GM21528 (cell line): ENCODE measurements at regions not wholly inside any gene's neighbourhood (a gene's known extent, or its start where the extent isn't known, plus 50 kb on each side); places are given as distances from the start of the nearest gene placed in this dataset.
A peak's percentile ranks its signal among the peaks of the same experiment; 100 is the strongest.

Source experiments
- ATAC-seq: cut with Tn5 transposase; IDR thresholded peaks from one replicate; pipeline ENCODE4 v1.9.1; 2021; ENCODE audit warnings: mild to moderate bottlenecking, moderate library complexity; ENCODE audit not compliant: unreplicated experiment, low FRiP score

GRCh38 chr5:165609871-165610270 is 2104.5 kb downstream of the MAT2B start:
- no peak for ATAC-seq

- no peak for ATAC-seq
Observed at GRCh38 chr5:165616490-165617405, 2111.3 kb downstream of the MAT2B start.

GRCh38 chr5:165617491-165617890 is 2112.1 kb downstream of the MAT2B start:
- no peak for ATAC-seq

GRCh38 chr5:165620394-165620793 is 2115.0 kb downstream of the MAT2B start:
- ATAC-seq = no peak

- no peak for ATAC-seq
Observed at GRCh38 chr5:165622864-165623536, 2117.6 kb downstream of the MAT2B start.

GRCh38 chr5:165624166-165624946 is 2118.9 kb downstream of the MAT2B start:
- no peak for ATAC-seq

- ATAC-seq = no peak
Observed at GRCh38 chr5:165626161-165626560, 2120.7 kb downstream of the MAT2B start.

- ATAC-seq = no peak
Observed at GRCh38 chr5:165627548-165628170, 2122.2 kb downstream of the MAT2B start.

- peak; percentile 58 for ATAC-seq
Observed at GRCh38 chr5:165630261-165630778, 2124.9 kb downstream of the MAT2B start.

- ATAC-seq = no peak
Observed at GRCh38 chr5:165631235-165631634, 2125.8 kb downstream of the MAT2B start.

GRCh38 chr5:165642366-165642765 is 2136.9 kb downstream of the MAT2B start:
- no peak for ATAC-seq

- ATAC-seq = no peak
Observed at GRCh38 chr5:165665735-165666400, 2160.4 kb downstream of the MAT2B start.

- ATAC-seq = no peak
Observed at GRCh38 chr5:165673499-165673898, 2168.1 kb downstream of the MAT2B start.

- no peak for ATAC-seq
Observed at GRCh38 chr5:165695796-165696195, 2190.4 kb downstream of the MAT2B start.

- ATAC-seq = no peak
Observed at GRCh38 chr5:165705960-165706359, 2200.5 kb downstream of the MAT2B start.

GRCh38 chr5:165712011-165712410 is 2206.6 kb downstream of the MAT2B start:
- no peak for ATAC-seq

GRCh38 chr5:165714598-165714997 is 2209.2 kb downstream of the MAT2B start:
- ATAC-seq = no peak

- no peak for ATAC-seq
Observed at GRCh38 chr5:165720901-165721300, 2215.5 kb downstream of the MAT2B start.

GRCh38 chr5:165722401-165722800 is 2217.0 kb downstream of the MAT2B start:
- ATAC-seq = no peak

GRCh38 chr5:165723931-165724330 is 2218.5 kb downstream of the MAT2B start:
- no peak for ATAC-seq
